ENCODE measurements at regions not wholly inside any gene's neighbourhood (a gene's known extent, or its start where the extent isn't known, plus 50 kb on each side); places are given as distances from the start of the nearest gene placed in this dataset.

DNA sequence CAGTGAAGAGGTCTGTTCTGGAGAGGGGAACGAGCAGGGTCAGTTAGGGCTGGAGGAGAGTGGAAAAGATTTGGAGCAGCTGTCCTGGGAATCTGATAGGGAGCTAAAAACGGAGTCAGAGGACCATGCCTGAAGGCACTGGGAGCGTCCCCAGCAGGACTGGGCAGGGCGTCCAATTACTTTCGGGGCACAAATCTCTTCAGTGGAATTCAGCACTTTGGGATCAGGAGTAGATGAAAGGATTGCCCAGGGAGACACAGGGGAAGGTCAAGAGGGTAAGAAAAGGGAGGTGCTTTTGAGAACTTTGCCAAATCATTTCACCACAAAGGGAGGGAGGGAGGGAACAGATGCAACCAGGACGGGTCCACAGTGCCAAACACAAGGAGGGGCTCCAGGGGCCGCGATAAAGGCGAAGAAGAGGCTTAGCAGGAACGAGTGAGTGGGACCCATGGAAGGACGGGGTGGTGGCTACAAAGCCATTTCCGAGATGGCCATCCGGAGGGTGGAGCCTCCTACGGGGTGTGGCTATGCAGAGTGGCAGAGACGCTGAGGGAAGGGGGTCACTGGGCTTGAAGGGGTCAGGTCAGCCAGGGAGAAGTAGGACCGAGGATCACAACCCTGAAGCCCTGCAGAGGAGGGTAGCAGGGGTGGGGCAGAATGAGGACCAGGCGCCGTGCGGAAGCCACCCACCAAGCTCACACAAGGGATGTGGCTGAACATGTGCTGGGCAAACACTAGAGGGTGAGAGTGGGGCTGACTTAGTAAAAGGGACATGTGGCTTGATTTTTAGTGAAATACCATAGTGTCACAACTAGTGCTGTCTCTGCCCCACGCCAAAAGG lies 180.0 kb upstream of the RREB1 start:
- peak in 1 of 2 donors; percentile 31 for DNase-seq
- no peaks in the 10 kb centered on the region for H3K9me3 ChIP-seq
- H3K27me3 ChIP-seq = no peaks in the 10 kb centered on the region
- no peak for TF ChIP-seq POLR2AphosphoS5 (IDR thresholded peaks at IDR 0.05)
- no peak for TF ChIP-seq POLR2A (IDR thresholded peaks at IDR 0.05)
- TF ChIP-seq EP300 (IDR thresholded peaks at IDR 0.05) = no peak
- TF ChIP-seq, protein P1, sequence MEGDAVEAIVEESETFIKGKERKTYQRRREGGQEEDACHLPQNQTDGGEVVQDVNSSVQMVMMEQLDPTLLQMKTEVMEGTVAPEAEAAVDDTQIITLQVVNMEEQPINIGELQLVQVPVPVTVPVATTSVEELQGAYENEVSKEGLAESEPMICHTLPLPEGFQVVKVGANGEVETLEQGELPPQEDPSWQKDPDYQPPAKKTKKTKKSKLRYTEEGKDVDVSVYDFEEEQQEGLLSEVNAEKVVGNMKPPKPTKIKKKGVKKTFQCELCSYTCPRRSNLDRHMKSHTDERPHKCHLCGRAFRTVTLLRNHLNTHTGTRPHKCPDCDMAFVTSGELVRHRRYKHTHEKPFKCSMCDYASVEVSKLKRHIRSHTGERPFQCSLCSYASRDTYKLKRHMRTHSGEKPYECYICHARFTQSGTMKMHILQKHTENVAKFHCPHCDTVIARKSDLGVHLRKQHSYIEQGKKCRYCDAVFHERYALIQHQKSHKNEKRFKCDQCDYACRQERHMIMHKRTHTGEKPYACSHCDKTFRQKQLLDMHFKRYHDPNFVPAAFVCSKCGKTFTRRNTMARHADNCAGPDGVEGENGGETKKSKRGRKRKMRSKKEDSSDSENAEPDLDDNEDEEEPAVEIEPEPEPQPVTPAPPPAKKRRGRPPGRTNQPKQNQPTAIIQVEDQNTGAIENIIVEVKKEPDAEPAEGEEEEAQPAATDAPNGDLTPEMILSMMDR (IDR thresholded peaks at IDR 0.05) = no peak
- H3K4me3 ChIP-seq = peak overlapping the region in 1 of 4 donors; percentile 7
- intact Hi-C loops (cut with DNase I; ENCODE audit: low total_unique reads) = no loop called here
- no peak overlapping the region for H3K27ac ChIP-seq
- no peaks in the 10 kb centered on the region for H3K36me3 ChIP-seq
- peaks cover 0 to 11% (median 8%) of the 10 kb centered on the region in 4 donors for H3K4me1 ChIP-seq
- 61 to 72% (median 70%) methylated on average over 20 of the region's 20 CpGs for WGBS, 5 donors

DNA sequence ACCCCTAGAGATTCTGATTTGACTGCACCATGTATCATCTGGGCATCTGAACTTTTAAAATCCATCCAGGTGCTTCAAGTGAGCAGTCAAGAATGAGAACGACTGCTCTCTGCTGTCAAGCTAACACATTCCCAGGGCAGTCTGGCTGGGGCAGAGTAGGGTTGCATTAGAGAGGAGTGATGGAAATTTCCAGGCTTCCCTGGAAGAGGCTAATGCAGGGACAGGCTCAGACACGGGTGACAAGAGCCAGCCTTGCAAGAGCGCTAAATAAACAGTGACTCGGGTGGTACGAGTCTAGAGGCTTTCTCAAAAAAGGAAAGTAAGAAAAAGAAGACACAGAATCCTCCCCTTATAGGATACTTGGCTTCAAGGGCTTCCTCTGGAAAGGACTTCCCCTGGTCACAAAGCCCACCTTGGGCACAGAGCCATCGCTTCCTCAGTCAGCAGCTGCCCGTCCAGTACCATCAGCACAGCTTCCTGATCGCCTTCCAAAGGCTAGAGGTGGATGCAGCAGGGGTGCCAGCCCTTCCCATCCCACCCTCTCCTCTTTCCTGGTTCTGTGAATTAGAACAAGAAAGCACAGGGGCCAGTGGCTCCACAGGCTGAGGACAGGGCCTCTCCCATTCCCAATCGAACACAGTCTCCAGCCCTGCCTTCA lies 177.4 kb upstream of the RREB1 start:
- intact Hi-C loops (cut with DNase I; ENCODE audit: low total_unique reads) = no loop called here
- no peak for TF ChIP-seq POLR2A (IDR thresholded peaks at IDR 0.05)
- no peak for TF ChIP-seq EP300 (IDR thresholded peaks at IDR 0.05)
- TF ChIP-seq, protein P1 (IDR thresholded peaks at IDR 0.05) = no peak
- no peak for TF ChIP-seq POLR2AphosphoS5 (IDR thresholded peaks at IDR 0.05)
- 69 to 84% (median 79%) methylated on average over 9 of the region's 9 CpGs for WGBS, 5 donors

DNA sequence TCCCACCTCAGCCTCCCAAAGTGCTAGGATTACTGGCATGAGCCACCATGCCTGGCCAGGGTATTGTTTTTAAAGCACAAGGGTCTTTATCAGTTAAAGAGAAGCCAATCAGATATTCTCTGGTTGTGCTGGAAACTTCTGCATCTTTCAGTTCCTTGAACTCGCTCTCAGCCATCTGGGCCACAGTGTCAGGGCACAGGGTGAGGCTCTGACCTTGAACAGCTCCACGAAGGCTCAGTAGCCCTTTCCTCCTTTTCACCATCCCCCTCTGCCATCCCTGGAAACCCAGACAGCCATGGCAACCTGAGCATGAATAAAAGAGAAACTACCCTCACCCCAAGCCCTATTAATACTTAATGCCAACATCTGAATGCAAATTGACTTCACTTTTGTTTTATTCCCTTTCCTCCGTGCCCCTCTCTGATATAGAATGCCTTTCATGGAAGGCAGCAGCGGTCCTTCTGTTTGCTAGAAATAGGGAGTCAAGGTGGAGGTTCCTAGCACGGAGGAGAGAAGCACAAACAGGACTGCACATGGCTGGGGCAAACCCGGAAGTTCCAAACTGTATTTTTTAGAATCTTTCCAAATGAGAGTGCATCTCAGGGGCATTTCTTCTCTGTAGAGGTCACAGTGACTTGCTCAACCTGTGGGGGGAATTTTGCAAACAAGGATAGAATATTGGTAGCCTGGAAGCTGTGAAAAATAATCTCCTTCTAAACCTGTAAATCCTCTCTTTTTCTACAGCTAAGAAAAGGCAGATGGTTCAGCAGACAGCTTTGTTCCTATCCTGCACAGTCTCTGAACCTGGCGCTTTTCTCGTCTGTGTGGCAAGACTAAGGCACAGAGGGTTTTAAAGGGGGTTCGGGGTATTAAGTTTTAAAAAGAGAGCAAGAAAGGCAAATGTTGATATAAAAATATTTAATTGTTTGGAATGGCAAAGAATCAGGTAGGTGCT lies 176.4 kb upstream of the RREB1 start:
- no peaks in the 10 kb centered on the region for H3K36me3 ChIP-seq
- peak in 1 of 2 donors; percentile 29 for DNase-seq
- peaks cover 0 to 11% (median 8%) of the 10 kb centered on the region in 4 donors for H3K4me1 ChIP-seq
- no peak overlapping the region for H3K4me3 ChIP-seq
- WGBS, 5 donors = 46 to 56% (median 49%) methylated on average over 9 of the region's 9 CpGs
- H3K27ac ChIP-seq = peak overlapping the region in 2 of 5 donors; percentile 16 to 33
- intact Hi-C loops (cut with DNase I; ENCODE audit: low total_unique reads) = no loop called here
- TF ChIP-seq, protein P1 (IDR thresholded peaks at IDR 0.05) = no peak
- TF ChIP-seq EP300 (IDR thresholded peaks at IDR 0.05) (no peak), POLR2AphosphoS5 (IDR thresholded peaks at IDR 0.05) (no peak), POLR2A (IDR thresholded peaks at IDR 0.05) (no peak)
- no peaks in the 10 kb centered on the region for H3K9me3 ChIP-seq
- H3K27me3 ChIP-seq = no peaks in the 10 kb centered on the region

More for the DNA sequence above, 177.4 kb upstream of the RREB1 start:
- no peak for DNase-seq
- no peaks in the 10 kb centered on the region for H3K27me3 ChIP-seq
- no peak overlapping the region for H3K4me3 ChIP-seq
- H3K4me1 ChIP-seq = peaks cover 0 to 11% (median 8%) of the 10 kb centered on the region in 4 donors
- H3K27ac ChIP-seq = no peak overlapping the region
- no peaks in the 10 kb centered on the region for H3K9me3 ChIP-seq
- H3K36me3 ChIP-seq = no peaks in the 10 kb centered on the region

DNA sequence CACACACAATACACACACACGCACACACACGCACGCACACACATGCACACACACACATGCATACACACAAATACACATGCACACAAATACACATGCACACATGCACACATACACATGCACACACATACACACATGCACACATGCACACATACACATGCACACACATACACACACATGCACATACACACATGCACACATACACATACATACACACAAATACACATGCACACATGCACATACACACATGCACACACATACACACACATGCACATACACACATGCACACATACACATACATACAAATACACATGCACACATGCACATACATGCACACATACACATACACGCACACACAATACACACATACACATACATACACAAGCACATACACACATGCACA lies 175.4 kb upstream of the RREB1 start:
- intact Hi-C loops (cut with DNase I; ENCODE audit: low total_unique reads) = no loop called here
- Histone ChIP-seq H3K4me1 (peaks cover 0 to 11% (median 8%) of the 10 kb centered on the region in 4 donors), H3K4me3 (no peak overlapping the region), H3K27ac (no peak overlapping the region), H3K27me3 (no peaks in the 10 kb centered on the region), H3K9me3 (no peaks in the 10 kb centered on the region), H3K36me3 (no peaks in the 10 kb centered on the region)
- 59 to 84% (median 80%) methylated on average over 4 of the region's 4 CpGs for WGBS, 5 donors
- TF ChIP-seq POLR2AphosphoS5 (IDR thresholded peaks at IDR 0.05) (no peak), POLR2A (IDR thresholded peaks at IDR 0.05) (no peak), EP300 (IDR thresholded peaks at IDR 0.05) (no peak)
- TF ChIP-seq, protein P1 (IDR thresholded peaks at IDR 0.05) = no peak
- DNase-seq = no peak

Measured in stomach (tissue), 8 donors.